ENCODE measurements at regions not wholly inside any gene's neighbourhood (a gene's known extent, or its start where the extent isn't known, plus 50 kb on each side); places are given as distances from the start of the nearest gene placed in this dataset.
A peak's percentile ranks its signal among the peaks of the same experiment; 100 is the strongest.

- DNase-seq (ENCODE audit: low read depth in 2 of 2, low spot score in 1 of 2) = no peak
Observed at GRCh38 chr1:42096554-42096953, 56.7 kb upstream of the GUCA2B start.

- no peak for DNase-seq (ENCODE audit: low read depth in 2 of 2, low spot score in 1 of 2)
Observed at GRCh38 chr1:42089246-42089645, 64.0 kb upstream of the GUCA2B start.

GRCh38 chr1:42086146-42086545 is 67.1 kb upstream of the GUCA2B start:
- DNase-seq (ENCODE audit: low read depth in 2 of 2, low spot score in 1 of 2) = no peak

DNA sequence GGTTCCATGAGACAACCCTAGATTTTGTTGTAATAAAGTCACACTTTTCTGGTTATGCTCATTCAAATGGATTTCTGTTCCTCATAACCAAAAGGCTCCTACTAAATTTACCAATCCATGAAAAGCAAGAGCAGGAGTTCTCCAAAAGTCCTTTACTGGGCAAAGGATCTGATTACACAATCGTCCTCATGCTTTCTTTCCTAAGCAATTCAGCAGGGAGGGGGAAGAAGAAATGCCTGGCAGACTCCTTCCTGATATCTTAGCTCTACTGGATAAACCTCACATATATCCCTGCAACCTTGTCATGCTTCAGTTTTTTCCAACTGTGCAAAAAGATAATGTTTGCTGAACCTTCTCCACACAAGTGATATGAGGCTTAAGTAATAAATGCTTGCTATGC is 67.6 kb upstream of the GUCA2B start:
- DNase-seq (ENCODE audit: low read depth in 2 of 2, low spot score in 1 of 2) = no peak

DNA sequence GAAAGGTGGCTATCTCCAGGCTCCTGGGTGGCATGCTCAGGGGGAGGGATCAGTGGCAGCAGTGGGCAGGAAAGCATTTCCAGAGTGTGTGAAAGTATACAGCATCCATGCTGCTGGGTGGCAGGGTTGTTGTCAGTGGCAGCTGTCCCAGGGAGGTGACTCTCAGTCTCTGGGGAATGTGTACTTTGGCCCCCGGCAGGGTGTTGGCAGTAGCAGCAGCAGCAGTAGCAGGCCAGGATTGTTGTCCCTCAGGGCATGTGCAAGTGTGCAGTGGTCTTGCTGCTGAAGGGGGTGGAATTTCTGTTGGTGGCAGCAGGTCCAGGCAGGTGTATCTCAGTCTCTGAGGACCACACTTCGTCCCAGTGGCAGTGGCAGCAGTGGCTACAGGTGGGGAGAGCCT is 71.7 kb upstream of the GUCA2B start:
- DNase-seq (ENCODE audit: low read depth in 2 of 2, low spot score in 1 of 2) = no peak

- no peak for DNase-seq (ENCODE audit: low read depth in 2 of 2, low spot score in 1 of 2)
Observed at GRCh38 chr1:42075179-42075578, 78.0 kb upstream of the GUCA2B start.

- DNase-seq (ENCODE audit: low read depth in 2 of 2, low spot score in 1 of 2) = no peak
Observed at GRCh38 chr1:42070996-42071395, 82.2 kb upstream of the GUCA2B start.

DNA sequence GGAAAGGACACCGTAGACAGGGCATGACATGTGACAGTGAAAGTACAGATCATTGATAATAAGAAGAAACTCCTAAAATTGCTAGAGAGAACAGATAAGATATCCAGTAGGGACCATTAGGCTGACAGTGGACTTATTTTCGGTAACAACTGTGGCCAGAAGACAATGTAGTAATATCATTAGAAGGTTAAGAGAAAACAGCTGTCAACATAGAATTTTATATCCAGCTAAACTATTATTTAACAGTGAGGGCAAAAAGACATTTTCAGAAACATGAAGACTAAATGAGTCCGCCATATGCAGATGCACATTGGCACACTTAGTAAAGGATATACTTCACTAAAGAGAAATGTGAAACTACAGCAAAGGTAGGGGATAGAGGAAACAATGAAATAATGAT is 95.4 kb upstream of the GUCA2B start:
- DNase-seq (ENCODE audit: low read depth in 2 of 2, low spot score in 1 of 2) = no peak

DNA sequence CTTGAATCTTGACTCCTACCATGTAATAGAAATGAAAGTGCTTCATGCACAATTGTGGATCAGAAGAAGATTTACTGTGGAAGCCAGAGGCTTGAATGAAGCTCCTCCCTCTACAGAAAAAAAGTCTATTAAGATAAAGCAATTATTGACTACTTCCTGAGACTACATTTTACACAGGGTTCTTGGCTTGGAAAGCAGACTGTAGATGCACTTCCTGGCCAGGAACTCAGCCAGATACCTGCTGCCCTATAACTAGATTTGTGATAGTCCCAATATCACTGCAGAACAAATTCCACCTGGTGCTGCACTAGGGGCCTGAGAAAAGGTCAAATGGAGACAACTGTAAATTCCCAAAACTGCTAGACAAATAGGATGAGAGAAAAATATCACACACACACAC is 96.8 kb upstream of the GUCA2B start:
- no peak for DNase-seq (ENCODE audit: low read depth in 2 of 2, low spot score in 1 of 2)

DNA sequence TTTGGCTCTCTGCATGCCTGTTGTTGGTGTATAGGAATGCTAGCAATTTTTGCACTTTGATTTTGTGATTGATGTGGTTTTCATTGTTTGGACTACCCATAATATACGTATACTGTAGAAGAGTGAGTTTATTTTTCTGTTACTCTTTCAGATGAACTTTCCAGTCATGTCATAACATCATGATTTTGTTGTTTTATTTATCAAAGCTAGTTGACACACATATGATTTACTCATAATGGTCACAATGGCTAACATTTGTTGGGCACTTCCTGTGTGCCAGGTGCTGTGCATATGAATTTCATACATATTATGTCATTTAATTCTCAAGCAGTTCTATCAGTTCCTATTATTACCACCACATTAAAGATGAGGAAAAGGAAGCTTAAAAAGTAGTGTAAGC is 98.1 kb upstream of the GUCA2B start:
- no peak for DNase-seq (ENCODE audit: low read depth in 2 of 2, low spot score in 1 of 2)

GRCh38 chr1:42052072-42052699 is 101.0 kb upstream of the GUCA2B start:
- DNase-seq (ENCODE audit: low read depth in 2 of 2, low spot score in 1 of 2) = no peak

DNA sequence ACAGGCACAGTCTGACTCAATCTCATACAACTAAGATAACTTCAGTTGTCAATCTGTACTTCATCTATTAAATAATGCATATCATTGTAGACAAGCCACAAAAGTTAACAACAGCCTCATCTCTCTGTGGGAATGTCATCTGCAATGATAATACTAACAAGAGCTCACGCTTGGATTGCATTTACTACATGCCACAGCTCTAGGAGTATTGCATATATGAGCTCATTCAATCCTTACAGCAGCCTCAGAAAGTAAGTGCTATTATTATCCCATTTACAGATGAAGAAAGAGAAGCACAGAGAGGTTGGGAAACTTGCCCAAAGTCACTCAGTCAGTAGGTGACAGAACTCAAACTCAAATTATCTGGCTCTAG is 105.7 kb upstream of the GUCA2B start:
- DNase-seq (ENCODE audit: low read depth in 2 of 2, low spot score in 1 of 2) = no peak

DNA sequence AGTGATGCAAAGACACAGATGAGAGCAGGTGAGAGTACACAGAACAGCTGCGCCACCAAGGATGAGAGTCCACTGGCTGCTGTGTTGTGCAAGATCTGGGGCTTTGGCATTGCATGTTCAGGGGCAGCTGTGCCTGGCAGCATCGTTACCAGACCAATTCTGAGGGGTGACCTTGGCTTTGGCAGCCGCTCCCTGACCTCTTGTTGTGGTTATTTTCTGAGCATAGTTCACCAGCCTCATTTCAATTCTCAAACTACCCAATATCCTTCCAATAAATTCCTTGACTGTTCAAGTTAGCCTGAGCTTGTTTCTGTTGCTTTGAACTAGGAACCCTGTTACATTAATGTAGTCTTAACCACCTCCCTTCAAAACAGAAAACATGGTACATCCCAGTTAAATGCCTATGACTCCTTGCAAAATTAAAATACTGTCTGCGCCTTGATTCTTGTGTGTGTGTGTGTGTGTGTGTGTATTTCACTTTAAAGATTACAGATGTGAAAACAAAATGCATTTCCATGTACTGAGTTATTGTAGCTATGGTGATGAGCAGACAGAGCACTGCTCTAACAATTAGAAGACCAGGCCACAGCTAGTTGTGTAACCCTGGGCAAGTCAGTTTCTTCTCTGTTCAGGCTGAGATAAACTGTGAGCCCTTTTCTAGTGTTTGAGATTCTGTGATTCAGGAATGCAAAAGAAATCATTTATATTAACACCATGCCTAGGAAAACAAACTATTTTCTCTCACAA is 106.3 kb upstream of the GUCA2B start:
- no peak for DNase-seq (ENCODE audit: low read depth in 2 of 2, low spot score in 1 of 2)

DNA sequence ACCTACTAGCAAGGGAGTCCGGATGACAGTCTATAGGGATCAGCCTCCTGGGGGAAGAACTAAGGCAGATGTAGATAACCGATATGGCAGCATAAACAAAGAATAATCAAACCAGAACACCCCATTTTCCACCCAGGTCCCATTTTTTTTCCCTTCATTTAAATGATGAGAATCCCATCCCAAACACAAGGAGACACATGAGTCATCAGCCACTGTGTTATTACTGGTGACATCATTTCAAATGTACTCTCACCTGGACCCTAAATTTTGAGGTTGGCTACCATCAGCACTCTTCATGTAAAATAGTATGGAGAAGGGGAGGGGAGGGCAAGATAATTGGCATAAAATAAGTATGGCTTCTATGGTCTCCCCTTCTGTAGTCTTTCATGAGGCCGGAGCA is 108.9 kb upstream of the GUCA2B start:
- DNase-seq (ENCODE audit: low read depth in 2 of 2, low spot score in 1 of 2) = no peak

DNA sequence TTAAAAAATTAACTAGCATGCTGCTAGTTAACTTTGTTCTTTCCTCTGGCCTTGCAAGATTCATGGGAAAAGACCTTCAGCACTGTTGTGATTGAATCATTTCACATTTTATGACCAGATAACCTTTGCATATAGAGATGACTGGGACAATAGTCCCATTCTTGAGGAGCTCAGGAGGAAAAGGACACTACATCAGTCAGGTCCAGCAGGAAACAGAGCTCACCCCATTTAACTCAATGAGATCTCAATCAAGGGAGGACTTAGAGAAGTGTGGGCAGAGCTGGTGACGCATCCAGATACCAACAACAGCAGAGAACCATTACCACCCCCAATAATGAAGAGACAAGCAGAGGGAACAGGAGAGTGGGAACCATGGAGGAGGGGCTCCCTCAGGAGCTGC is 109.4 kb upstream of the GUCA2B start:
- no peak for DNase-seq (ENCODE audit: low read depth in 2 of 2, low spot score in 1 of 2)

DNA sequence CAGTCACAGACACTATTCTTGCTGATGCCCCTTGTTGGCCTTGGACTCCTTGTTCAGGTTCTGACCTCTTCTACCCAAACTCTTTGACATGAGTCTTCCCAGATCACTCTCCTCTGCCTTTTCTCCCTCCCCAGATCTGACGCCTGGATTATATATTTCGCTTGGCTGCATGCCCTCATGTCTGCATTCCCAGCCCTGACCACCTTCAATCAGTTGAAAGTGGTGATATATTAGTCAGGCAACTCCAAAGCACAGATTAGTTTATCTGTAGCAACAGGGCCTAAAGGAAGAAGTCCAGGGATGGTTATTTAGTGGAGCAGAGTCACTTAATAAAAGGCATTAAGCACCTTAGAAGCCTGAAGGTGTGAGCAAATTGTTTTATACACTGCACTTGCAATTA is 110.0 kb upstream of the GUCA2B start:
- no peak for DNase-seq (ENCODE audit: low read depth in 2 of 2, low spot score in 1 of 2)

- no peak for DNase-seq (ENCODE audit: low read depth in 2 of 2, low spot score in 1 of 2)
Observed at GRCh38 chr1:42041031-42041430, 112.2 kb upstream of the GUCA2B start.

DNA sequence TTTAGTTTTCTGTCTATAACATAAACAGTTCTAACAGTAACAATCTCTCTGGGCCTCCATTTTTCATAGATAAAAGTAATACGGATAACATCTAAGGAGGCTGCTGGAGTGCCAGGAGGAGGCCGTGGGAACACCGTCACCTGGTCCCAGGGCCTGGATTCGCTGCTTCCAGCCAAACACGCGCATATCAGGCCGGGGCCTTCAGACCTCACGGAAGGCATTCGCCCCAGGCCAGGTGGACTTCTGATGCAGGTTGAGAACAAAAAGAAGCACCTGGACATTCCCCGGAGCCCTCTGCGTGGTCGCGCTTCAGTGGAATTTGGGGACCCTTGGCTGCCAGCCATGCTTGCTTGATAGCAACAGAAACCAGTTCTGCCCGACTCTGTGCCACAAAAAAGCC is 113.1 kb upstream of the GUCA2B start:
- DNase-seq (ENCODE audit: low read depth in 2 of 2, low spot score in 1 of 2) = no peak

DNA sequence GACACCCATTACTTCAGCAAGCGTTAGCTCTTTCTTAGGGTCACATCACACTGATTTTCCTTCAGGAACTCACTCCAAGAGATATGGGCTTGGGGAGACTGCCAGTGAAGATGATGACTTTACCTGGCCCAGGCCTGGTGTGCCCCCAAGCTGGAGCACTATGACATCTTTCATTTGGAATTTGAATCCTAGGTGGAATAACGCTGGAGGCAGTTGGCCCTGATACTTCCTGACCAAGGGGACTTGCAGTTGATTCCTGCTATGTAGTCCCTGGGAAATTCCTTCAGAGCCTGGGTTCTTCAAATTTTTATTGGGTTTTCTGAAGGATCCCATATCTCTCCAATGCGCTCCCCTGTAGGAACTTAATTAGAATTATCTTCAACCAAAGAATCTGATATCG is 114.9 kb upstream of the GUCA2B start:
- DNase-seq (ENCODE audit: low read depth in 2 of 2, low spot score in 1 of 2) = no peak

DNA sequence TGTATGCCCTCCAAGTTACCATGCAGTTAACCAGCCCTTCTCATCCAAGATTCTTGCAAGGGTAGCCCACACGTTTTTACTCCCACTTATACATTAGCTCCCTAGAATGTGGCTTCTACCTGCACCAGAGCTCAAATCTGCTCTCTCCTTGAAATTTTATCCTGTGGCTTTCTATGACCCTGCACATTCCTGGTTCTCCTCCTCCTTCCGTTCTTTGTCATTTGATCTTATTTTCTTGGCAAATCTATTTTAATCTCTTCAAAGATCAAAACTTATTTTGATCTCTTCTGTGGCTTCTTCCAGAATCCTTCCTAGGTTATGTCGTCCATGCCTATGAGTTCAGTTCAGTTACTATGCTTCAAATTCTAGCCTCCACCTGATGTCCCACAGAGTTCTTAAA is 115.6 kb upstream of the GUCA2B start:
- DNase-seq (ENCODE audit: low read depth in 2 of 2, low spot score in 1 of 2) = no peak

DNA sequence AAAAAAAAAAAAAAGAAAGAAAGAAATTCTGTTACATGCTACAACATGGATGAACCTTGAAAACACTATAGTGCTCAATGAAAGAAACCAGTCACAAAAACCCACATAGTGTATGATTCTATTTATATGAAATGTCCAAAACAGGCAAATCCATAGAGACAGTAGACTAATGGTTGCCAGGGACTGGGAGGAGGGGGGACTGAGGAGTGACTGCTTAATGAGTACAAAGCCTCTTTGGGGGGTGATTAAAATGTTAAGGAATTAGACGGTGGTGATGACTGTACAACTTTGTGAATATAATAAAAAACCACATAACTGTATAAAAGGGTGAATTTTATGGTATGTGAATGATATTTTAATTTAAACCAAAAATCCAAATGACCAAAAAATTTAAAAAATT is 116.0 kb upstream of the GUCA2B start:
- no peak for DNase-seq (ENCODE audit: low read depth in 2 of 2, low spot score in 1 of 2)

- DNase-seq (ENCODE audit: low read depth in 2 of 2, low spot score in 1 of 2) = peak; percentile 97 to 98
Observed at GRCh38 chr1:42035830-42036604, 117.2 kb upstream of the GUCA2B start.
